Keratinocyte (primary cell): ENCODE measurements at regions not wholly inside any gene's neighbourhood (a gene's known extent, or its start where the extent isn't known, plus 50 kb on each side); places are given as distances from the start of the nearest gene placed in this dataset.

Source experiments
- DNase-seq: peaks from one replicate; pipeline ENCODE4 v3.0.0-alpha.2; 2011; ENCODE audit warnings: low read depth, missing footprints, low spot score
- FAIRE-seq: peaks from 2 replicates; lab custom pipeline; 2011; peaks lifted over from hg19 to GRCh38; lab: Jason Lieb, UNC
- H2AFZ ChIP-seq: 2 replicates; pipeline ENCODE4 v1.6.0; 2012; ENCODE audit warnings: low read length, control low read depth, inconsistent platforms; ENCODE audit not compliant: control insufficient read depth
- H3K27ac ChIP-seq: 2 replicates; pipeline ENCODE4 v1.5.1; 2011; ENCODE audit warnings: low read length; ENCODE audit not compliant: control insufficient read depth, insufficient read depth
- H3K27me3 ChIP-seq: 3 replicates; pipeline ENCODE4 v1.6.0; 2011; ENCODE audit warnings: low read length; ENCODE audit not compliant: control insufficient read depth, insufficient read depth; ENCODE audit errors: extremely low read depth
- H3K36me3 ChIP-seq, 2 experiments: 2 replicates in 1 of 2; 3 replicates in 1 of 2; pipeline ENCODE4 v1.5.1; 2011; ENCODE audit warnings: low read length in 2 of 2, mild to moderate bottlenecking in 1 of 2; ENCODE audit not compliant: control insufficient read depth in 2 of 2, insufficient read depth in 2 of 2; ENCODE audit errors: extremely low read depth in 1 of 2
- H3K4me1 ChIP-seq: 3 replicates; pipeline ENCODE4 v1.5.1; 2011; ENCODE audit warnings: low read length; ENCODE audit not compliant: control insufficient read depth, insufficient read depth; ENCODE audit errors: extremely low read depth
- H3K4me2 ChIP-seq: 3 replicates; pipeline ENCODE4 v1.6.0; 2011; ENCODE audit warnings: low read depth, low read length; ENCODE audit not compliant: control insufficient read depth, insufficient read depth; ENCODE audit errors: extremely low read depth
- H3K4me3 ChIP-seq, 3 experiments: fragments of 200-600 bp in 1 of 3; sonication (generic) in 1 of 3; 2 replicates in 2 of 3; 3 replicates in 1 of 3; pipeline ENCODE4 v1.5.1; 2011 to 2016; ENCODE audit warnings: low read length in 3 of 3, mild to moderate bottlenecking in 3 of 3, control low read depth in 2 of 3, inconsistent platforms in 1 of 3, low read depth in 1 of 3, mixed read lengths in 1 of 3, mixed run types in 1 of 3, moderate library complexity in 1 of 3; ENCODE audit not compliant: control insufficient read depth in 2 of 3, insufficient read depth in 2 of 3; ENCODE audit errors: extremely low read depth in 1 of 3
- H3K79me2 ChIP-seq: 2 replicates; pipeline ENCODE4 v1.6.0; 2012; ENCODE audit warnings: low read length; ENCODE audit not compliant: control insufficient read depth, insufficient read depth
- H3K9ac ChIP-seq: 3 replicates; pipeline ENCODE4 v1.6.0; 2011; ENCODE audit warnings: low read length; ENCODE audit not compliant: control insufficient read depth, insufficient read depth; ENCODE audit errors: extremely low read depth
- H3K9me1 ChIP-seq: 3 replicates; pipeline ENCODE4 v1.6.0; 2011; ENCODE audit warnings: low read length; ENCODE audit not compliant: control insufficient read depth, insufficient read depth; ENCODE audit errors: extremely low read depth
- H3K9me3 ChIP-seq: 2 replicates; pipeline ENCODE4 v1.5.1; 2012; ENCODE audit warnings: low read depth, low read length; ENCODE audit not compliant: control insufficient read depth
- H4K20me1 ChIP-seq: 3 replicates; pipeline ENCODE4 v1.6.0; 2011; ENCODE audit warnings: low read length; ENCODE audit not compliant: control insufficient read depth, insufficient read depth; ENCODE audit errors: extremely low read depth
- CTCF ChIP-seq, 3 experiments: IDR thresholded peaks in 1 of 3; conservative IDR thresholded peaks in 1 of 3; optimal IDR thresholded peaks in 1 of 3; 2 replicates in 2 of 3; 3 replicates in 1 of 3; pipeline versions ENCODE3 to v1.5.1; 2011; ENCODE audit warnings: low read length in 3 of 3, mild to moderate bottlenecking in 3 of 3, moderate library complexity in 2 of 3, control low read depth in 1 of 3, inconsistent platforms in 1 of 3; ENCODE audit not compliant: insufficient read depth in 2 of 3; ENCODE audit errors: extremely low read depth in 1 of 3
- EZH2 ChIP-seq: IDR thresholded peaks from one replicate; pipeline ENCODE4 v1.6.1; 2012; ENCODE audit warnings: inconsistent platforms, mild to moderate bottlenecking, low read length, moderate library complexity
- dilution Hi-C: fragments of 300-500 bp; cut with MboI; formaldehyde crosslinking; loops from one replicate; pipeline ENCODE4 v1.7.0; 2020; ENCODE audit warnings: low sequenced_read_pairs; ENCODE audit not compliant: extremely low pct_ligation_motif_present

- Histone ChIP-seq H3K79me2 (no peaks in the 10 kb centered on the region), H3K36me3 (no peaks in the 10 kb centered on the region), H3K27ac (no peak overlapping the region), H3K9me1 (no peaks in the 10 kb centered on the region), H3K4me2 (peak overlapping the region; percentile 45), H3K9ac (no peak overlapping the region), H4K20me1 (no peaks in the 10 kb centered on the region), H2AFZ (peak overlapping the region; percentile 44), H3K4me3 (no peak overlapping the region), H3K4me1 (peaks cover 13% of the 10 kb centered on the region), H3K9me3 (no peaks in the 10 kb centered on the region), H3K27me3 (no peaks in the 10 kb centered on the region)
- DNase-seq (no peak), FAIRE-seq (peak; percentile 71)
- dilution Hi-C loops: no loop called here
- TF ChIP-seq CTCF (optimal IDR thresholded peaks at IDR 0.05 in 1 of 3, IDR thresholded peaks at IDR 0.05 in 1 of 3, conservative IDR thresholded peaks at IDR 0.05 in 1 of 3; ENCODE audit: extremely low read depth in 1 of 3, insufficient read depth in 2 of 3, low read length in 3 of 3) (no peak), EZH2 (no peak)
These were observed 205.2 kb upstream of the NANOGP8 start for GRCh38 chr15:35290301-35290721.

- no peak overlapping the region for H3K9ac ChIP-seq
These were observed 204.0 kb upstream of the NANOGP8 start for GRCh38 chr15:35289024-35289617.

More at GRCh38 chr15:35289024-35289617, 204.0 kb upstream of the NANOGP8 start:
- Histone ChIP-seq H3K4me2 (no peak overlapping the region), H3K9me1 (no peaks in the 10 kb centered on the region), H3K79me2 (no peaks in the 10 kb centered on the region), H3K4me1 (peaks cover 13% of the 10 kb centered on the region), H3K27me3 (no peaks in the 10 kb centered on the region), H3K9me3 (no peaks in the 10 kb centered on the region), H2AFZ (no peak overlapping the region), H3K27ac (no peak overlapping the region), H4K20me1 (no peaks in the 10 kb centered on the region), H3K36me3 (no peaks in the 10 kb centered on the region), H3K4me3 (no peak overlapping the region)
- DNase-seq (no peak), FAIRE-seq (peak; percentile 9)
- dilution Hi-C loops: no loop called here
- TF ChIP-seq EZH2: no peak
- peak; percentile 51 to 78 (median 65) for TF ChIP-seq CTCF (optimal IDR thresholded peaks at IDR 0.05 in 1 of 3, IDR thresholded peaks at IDR 0.05 in 1 of 3, conservative IDR thresholded peaks at IDR 0.05 in 1 of 3; ENCODE audit: extremely low read depth in 1 of 3, insufficient read depth in 2 of 3, low read length in 3 of 3)
